Liver (tissue), 8 donors: ENCODE measurements at regions not wholly inside any gene's neighbourhood (a gene's known extent, or its start where the extent isn't known, plus 50 kb on each side); places are given as distances from the start of the nearest gene placed in this dataset.

ENCODE experiments used
- DNase-seq: peaks from one replicate; pipeline ENCODE4 v3.0.0-alpha.2; 2017; ENCODE audit warnings: low spot score
- H3K27ac ChIP-seq, 2 donors: one replicate each; pipeline ENCODE4 v1.7.0; 2013; ENCODE audit warnings: inconsistent platforms in 2 of 2, low read length in 2 of 2, control low read depth in 1 of 2, low read depth in 1 of 2, mild to moderate bottlenecking in 1 of 2
- H3K27me3 ChIP-seq, 4 donors: one replicate each; pipeline versions ENCODE4 v1.6.1 to v1.7.0; 2013; ENCODE audit warnings: low read length in 3 of 4, inconsistent platforms in 1 of 4, mild to moderate bottlenecking in 1 of 4, moderate library complexity in 1 of 4; ENCODE audit not compliant: control insufficient read depth in 4 of 4, insufficient read depth in 4 of 4
- H3K36me3 ChIP-seq, 4 donors: one replicate each; pipeline versions ENCODE4 v1.6.1 to v1.7.0; 2013; ENCODE audit warnings: low read length in 3 of 4, mild to moderate bottlenecking in 3 of 4, low read depth in 1 of 4, moderate library complexity in 1 of 4; ENCODE audit not compliant: control insufficient read depth in 4 of 4, insufficient read depth in 3 of 4
- H3K4me1 ChIP-seq, 4 donors: one replicate each; pipeline versions ENCODE4 v1.6.1 to v1.7.0; 2013; ENCODE audit warnings: low read length in 3 of 4, mild to moderate bottlenecking in 3 of 4, moderate library complexity in 1 of 4; ENCODE audit not compliant: control insufficient read depth in 4 of 4, insufficient read depth in 4 of 4
- H3K4me3 ChIP-seq, 3 donors: one replicate each; pipeline versions ENCODE4 v1.6.1 to v1.7.0; 2013; ENCODE audit warnings: low read length in 3 of 3, control low read depth in 1 of 3, low read depth in 1 of 3, mild to moderate bottlenecking in 1 of 3
- H3K9ac ChIP-seq, 2 donors: one replicate each; pipeline ENCODE4 v1.7.0; 2013; ENCODE audit warnings: low read length in 2 of 2, mild to moderate bottlenecking in 2 of 2, moderate library complexity in 2 of 2, control low read depth in 1 of 2, low read depth in 1 of 2
- H3K9me3 ChIP-seq, 4 donors: one replicate each; pipeline versions ENCODE4 v1.6.1 to v1.7.0; 2013; ENCODE audit warnings: low read length in 3 of 4; ENCODE audit not compliant: control insufficient read depth in 4 of 4
- ATF3 ChIP-seq: IDR thresholded peaks from 2 replicates; pipeline ENCODE4 v1.6.1; 2016; ENCODE audit warnings: antibody characterized with exemption
- CTCF ChIP-seq: fragments of 150-350 bp; IDR thresholded peaks from 2 replicates; pipeline ENCODE4 v1.5.1; 2017; ENCODE audit warnings: improper control_type of control experiment, low read depth, low read length; ENCODE audit not compliant: missing input control
- EGR1 ChIP-seq, 2 donors: IDR thresholded peaks; 2 replicates each; pipeline ENCODE4 v1.6.1; 2016 to 2018; ENCODE audit warnings: antibody characterized with exemption in 2 of 2, low read depth in 2 of 2
- FOXA1 ChIP-seq: IDR thresholded peaks from 2 replicates; pipeline ENCODE4 v1.6.1; 2016; ENCODE audit warnings: antibody characterized with exemption
- FOXA2 ChIP-seq: IDR thresholded peaks from 2 replicates; pipeline ENCODE4 v1.6.1; 2016; ENCODE audit warnings: antibody characterized with exemption
- HNF4A ChIP-seq, 2 donors: conservative IDR thresholded peaks; 2 replicates each; pipeline ENCODE4 v1.6.1; 2016; ENCODE audit warnings: antibody characterized with exemption in 2 of 2, mild to moderate bottlenecking in 2 of 2
- HNF4G ChIP-seq: IDR thresholded peaks from 2 replicates; pipeline ENCODE4 v1.6.1; 2016; ENCODE audit warnings: antibody characterized with exemption
- JUND ChIP-seq, 2 donors: IDR thresholded peaks; 2 replicates each; pipeline ENCODE4 v1.6.1; 2016; ENCODE audit warnings: antibody characterized with exemption in 2 of 2
- MAX ChIP-seq: IDR thresholded peaks from 2 replicates; pipeline ENCODE4 v1.6.1; 2016; ENCODE audit warnings: antibody characterized with exemption
- NR2F2 ChIP-seq: IDR thresholded peaks from 2 replicates; pipeline ENCODE4 v1.6.1; 2016; ENCODE audit warnings: antibody characterized with exemption
- RAD21 ChIP-seq, 2 donors: IDR thresholded peaks; 2 replicates each; pipeline ENCODE4 v1.6.1; 2016; ENCODE audit warnings: antibody characterized with exemption in 2 of 2, mild to moderate bottlenecking in 2 of 2
- REST ChIP-seq: IDR thresholded peaks from 2 replicates; pipeline ENCODE4 v1.6.1; 2016; ENCODE audit warnings: antibody characterized with exemption, mild to moderate bottlenecking
- RXRA ChIP-seq, 2 donors: IDR thresholded peaks; 2 replicates each; pipeline ENCODE4 v1.6.1; 2017 to 2018; ENCODE audit warnings: antibody characterized with exemption in 2 of 2, mild to moderate bottlenecking in 1 of 2
- SP1 ChIP-seq: IDR thresholded peaks from 2 replicates; pipeline ENCODE4 v1.6.1; 2018; ENCODE audit warnings: antibody characterized with exemption, mild to moderate bottlenecking
- TAF1 ChIP-seq: conservative IDR thresholded peaks from 2 replicates; pipeline ENCODE4 v1.6.1; 2016; ENCODE audit warnings: antibody characterized with exemption, mild to moderate bottlenecking
- YY1 ChIP-seq: IDR thresholded peaks from 2 replicates; pipeline ENCODE4 v1.6.1; 2016; ENCODE audit warnings: antibody characterized with exemption, mild to moderate bottlenecking
- ZBTB33 ChIP-seq: IDR thresholded peaks from 2 replicates; pipeline ENCODE4 v1.6.1; 2016; ENCODE audit warnings: antibody characterized with exemption
- WGBS: extraction: QIAGEN DNeasy Blood & Tissue Kit; methylation state at CpG from one replicate; pipeline ENCODE4 v1.1.7; 2013; 5-methylcytosine and 5-hydroxymethylcytosine counted together
- donor health status: healthy.
- donor health status: healthy.
- donor health status: healthy.
- donor health status: healthy.
- donor health status: healthy.

GRCh38 chr10:131620314-131620713, 280.5 kb upstream of the PPP2R2D start:
- 84% methylated on average over 6 of the region's 6 CpGs for WGBS
- Histone ChIP-seq H3K9me3 (no peaks in the 10 kb centered on the region), H3K9ac (no peak overlapping the region), H3K27ac (no peak overlapping the region), H3K36me3 (no peaks in the 10 kb centered on the region), H3K27me3 (peaks cover 0 to 2% (median 0%) of the 10 kb centered on the region in 4 donors), H3K4me1 (no peaks in the 10 kb centered on the region), H3K4me3 (no peak overlapping the region)
- no peak for TF ChIP-seq FOXA1
- no peak for TF ChIP-seq MAX
- no peak for TF ChIP-seq ZBTB33
- no peak for TF ChIP-seq HNF4A (conservative IDR thresholded peaks at IDR 0.05)
- no peak for TF ChIP-seq REST
- TF ChIP-seq FOXA2 = no peak
- no peak for TF ChIP-seq NR2F2
- no peak for TF ChIP-seq RXRA (IDR thresholded peaks at IDR 0.05)
- no peak for TF ChIP-seq CTCF
- TF ChIP-seq JUND (IDR thresholded peaks at IDR 0.05) = no peak
- no peak for TF ChIP-seq EGR1 (IDR thresholded peaks at IDR 0.05; ENCODE audit: low read depth in 2 of 2)
- TF ChIP-seq YY1 = no peak
- TF ChIP-seq ATF3 = no peak
- TF ChIP-seq RAD21 (IDR thresholded peaks at IDR 0.05) = no peak
- no peak for DNase-seq

- H3K4me3 ChIP-seq = no peak overlapping the region
- TF ChIP-seq FOXA2 = no peak
- no peak for TF ChIP-seq HNF4G
- TF ChIP-seq TAF1 = no peak
- TF ChIP-seq SP1 = no peak
- TF ChIP-seq REST = no peak
- TF ChIP-seq HNF4A (conservative IDR thresholded peaks at IDR 0.05) = no peak
- TF ChIP-seq JUND (IDR thresholded peaks at IDR 0.05) = no peak
- H3K9ac ChIP-seq = no peak overlapping the region
- no peak for DNase-seq
- no peaks in the 10 kb centered on the region for H3K36me3 ChIP-seq
- no peak overlapping the region for H3K27ac ChIP-seq
- H3K27me3 ChIP-seq = no peaks in the 10 kb centered on the region
- WGBS = 86% methylated on average over 7 of the region's 7 CpGs
- no peaks in the 10 kb centered on the region for H3K4me1 ChIP-seq
- no peaks in the 10 kb centered on the region for H3K9me3 ChIP-seq
Measured at GRCh38 chr10:131620904-131621303, 279.9 kb upstream of the PPP2R2D start.
